Large intestine (tissue), 3 donors: ENCODE measurements at regions not wholly inside any gene's neighbourhood (a gene's known extent, or its start where the extent isn't known, plus 50 kb on each side); places are given as distances from the start of the nearest gene placed in this dataset.

Experiments
- DNase-seq, 2 donors: peaks; one replicate each; pipeline versions ENCODE4 v3.0.0 to v3.0.0-alpha.2; 2013
- H3K27ac ChIP-seq: one replicate; pipeline ENCODE4 v1.5.1; 2013; ENCODE audit warnings: low read length
- H3K27me3 ChIP-seq: 2 replicates; pipeline ENCODE4 v1.6.1; 2013; ENCODE audit warnings: low read length; ENCODE audit not compliant: control insufficient read depth, insufficient read depth
- H3K36me3 ChIP-seq: 2 replicates; pipeline ENCODE4 v1.6.1; 2013; ENCODE audit warnings: low read length; ENCODE audit not compliant: control insufficient read depth, insufficient read depth
- H3K4me1 ChIP-seq: one replicate; pipeline ENCODE4 v1.6.1; 2013; ENCODE audit warnings: low read length; ENCODE audit not compliant: control insufficient read depth, insufficient read depth
- H3K4me3 ChIP-seq: one replicate; pipeline ENCODE4 v1.5.1; 2013; ENCODE audit warnings: low read length
- H3K9me3 ChIP-seq: one replicate; pipeline ENCODE4 v1.6.1; 2013; ENCODE audit warnings: mild to moderate bottlenecking, low read depth, low read length, moderate library complexity; ENCODE audit not compliant: control insufficient read depth
- WGBS: methylation state at CpG from one replicate; pipeline ENCODE4 v1.1.5; 2013; ENCODE audit warnings: low lambda C conversion rate; ENCODE audit not compliant: insufficient coverage; 5-methylcytosine and 5-hydroxymethylcytosine counted together

DNA sequence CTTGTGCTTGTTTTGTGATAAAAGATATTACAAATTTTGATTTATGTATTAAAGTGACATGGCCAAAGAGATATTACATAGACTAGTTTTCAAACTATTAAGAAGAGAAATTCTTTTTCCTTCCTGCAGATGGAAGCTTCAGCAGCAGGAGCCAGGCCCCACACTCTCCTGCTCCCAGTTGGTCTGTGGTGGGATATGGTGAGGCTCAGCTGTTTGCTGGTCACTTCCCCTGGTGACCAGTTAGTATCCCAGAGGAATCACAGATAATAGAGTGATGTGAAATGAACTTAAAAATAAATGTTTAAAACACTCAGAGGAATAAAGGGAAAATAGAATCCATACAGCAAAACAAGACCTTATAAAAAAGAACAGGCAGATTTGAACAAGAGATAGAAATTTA lies 154.7 kb downstream of the KTN1 start:
- Histone ChIP-seq H3K4me3 (no peak overlapping the region), H3K4me1 (peaks cover 5% of the 10 kb centered on the region), H3K27ac (no peak overlapping the region), H3K9me3 (no peaks in the 10 kb centered on the region), H3K36me3 (no peaks in the 10 kb centered on the region), H3K27me3 (no peaks in the 10 kb centered on the region)
- no peak for DNase-seq

DNA sequence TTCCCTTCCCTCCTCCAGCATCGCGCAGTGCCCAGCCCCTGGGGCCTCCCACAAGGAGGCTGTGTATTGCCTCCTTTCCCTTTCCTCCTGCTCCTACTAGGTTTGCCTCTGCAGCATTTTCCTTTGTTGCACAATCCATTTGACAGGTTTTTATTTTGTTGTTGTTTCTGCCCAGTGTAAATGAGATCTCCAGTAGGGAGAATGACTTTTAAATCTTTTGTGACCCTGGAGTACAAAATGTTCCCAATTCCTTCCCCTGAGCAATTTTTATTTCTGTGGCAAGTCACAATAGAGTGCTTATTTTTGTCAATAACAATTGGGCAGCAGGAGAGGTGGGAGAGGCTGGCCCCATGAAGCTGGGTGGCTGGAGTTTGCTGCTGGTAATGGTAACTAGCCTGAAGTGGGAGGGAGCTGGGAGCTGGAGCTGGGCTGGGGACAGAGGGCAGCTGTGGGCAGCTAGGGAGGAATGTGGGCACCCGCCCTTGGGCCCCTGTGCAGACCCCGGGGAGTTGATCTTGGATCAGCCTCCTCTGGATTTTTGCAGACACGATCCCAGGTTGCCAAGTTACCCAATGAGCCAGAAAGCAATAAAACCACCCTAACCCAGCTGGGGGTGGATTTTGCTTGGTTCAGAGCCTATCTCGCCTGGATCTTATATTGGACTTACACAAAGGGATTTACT lies 160.1 kb downstream of the KTN1 start:
- no peaks in the 10 kb centered on the region for H3K4me1 ChIP-seq
- H3K4me3 ChIP-seq: no peak overlapping the region
- 40% methylated on average over 1 of the region's 6 CpGs for WGBS
- H3K9me3 ChIP-seq: no peaks in the 10 kb centered on the region
- no peaks in the 10 kb centered on the region for H3K36me3 ChIP-seq
- no peaks in the 10 kb centered on the region for H3K27me3 ChIP-seq
- H3K27ac ChIP-seq: no peak overlapping the region
- DNase-seq: no peak

DNA sequence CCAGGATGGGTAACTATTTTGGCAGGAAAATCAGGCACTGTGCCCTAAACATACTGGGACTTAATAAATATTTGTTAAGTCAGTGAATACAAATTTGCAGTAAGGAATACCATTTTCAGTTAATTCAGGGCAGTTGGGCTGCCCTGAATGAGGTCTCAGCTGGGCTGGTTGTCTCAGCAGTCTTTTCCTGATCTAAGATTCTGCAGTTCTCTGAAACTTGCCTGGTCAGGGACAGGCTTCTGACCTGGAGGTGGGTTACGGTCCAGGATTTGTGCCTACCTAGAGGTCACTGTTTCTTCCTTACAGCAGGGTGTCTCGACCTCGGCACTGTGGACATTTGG lies 160.6 kb downstream of the KTN1 start:
- Histone ChIP-seq H3K4me1 (no peaks in the 10 kb centered on the region), H3K4me3 (no peak overlapping the region), H3K27ac (no peak overlapping the region), H3K36me3 (no peaks in the 10 kb centered on the region), H3K27me3 (no peaks in the 10 kb centered on the region), H3K9me3 (no peaks in the 10 kb centered on the region)
- no CpG with 5 or more reads among the region's 3 CpGs for WGBS
- DNase-seq: no peak

DNA sequence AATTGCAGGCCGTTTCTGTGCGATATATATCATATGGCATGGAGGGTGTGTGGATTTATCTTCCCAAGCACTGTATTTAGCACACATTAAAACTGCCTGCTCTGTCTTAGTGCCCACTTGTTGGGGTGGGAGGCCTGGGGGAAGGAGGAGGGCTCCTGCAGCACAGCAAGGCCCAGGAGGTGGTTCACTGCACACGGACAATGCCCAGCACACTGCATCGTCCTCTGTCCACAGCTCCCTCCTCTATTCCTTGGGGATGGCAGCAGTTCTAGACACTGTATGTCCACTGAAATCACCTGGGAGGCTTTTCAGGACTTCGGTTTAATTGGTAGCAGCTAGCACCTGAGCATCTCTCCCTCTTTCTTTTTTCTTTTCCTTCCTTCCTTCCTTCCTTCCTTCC lies 161.2 kb downstream of the KTN1 start:
- no peaks in the 10 kb centered on the region for H3K36me3 ChIP-seq
- no CpG with 5 or more reads among the region's 5 CpGs for WGBS
- no peak overlapping the region for H3K4me3 ChIP-seq
- peaks cover 5% of the 10 kb centered on the region for H3K4me1 ChIP-seq
- H3K9me3 ChIP-seq: no peaks in the 10 kb centered on the region
- no peak overlapping the region for H3K27ac ChIP-seq
- H3K27me3 ChIP-seq: no peaks in the 10 kb centered on the region
- DNase-seq: no peak

DNA sequence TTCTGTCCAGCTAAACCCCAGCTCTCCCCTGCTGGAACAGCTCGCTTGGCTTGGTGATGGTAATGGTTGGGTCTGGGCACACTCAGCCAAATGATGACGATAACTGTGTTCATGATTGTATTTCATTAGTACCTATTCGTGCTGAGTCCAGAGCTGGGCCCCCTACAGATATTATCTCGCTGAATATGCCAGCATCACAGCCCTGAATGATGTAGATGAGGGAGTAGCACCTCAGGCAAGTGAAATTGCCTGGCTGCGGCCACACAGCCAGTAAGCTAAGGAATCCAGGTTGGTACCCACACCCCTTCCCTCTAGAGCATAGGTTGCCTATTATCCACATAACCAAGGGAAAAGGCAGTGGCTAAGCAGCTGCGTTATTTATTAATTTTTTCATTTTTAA lies 163.5 kb downstream of the KTN1 start:
- no peaks in the 10 kb centered on the region for H3K9me3 ChIP-seq
- no peaks in the 10 kb centered on the region for H3K36me3 ChIP-seq
- H3K27ac ChIP-seq: no peak overlapping the region
- no peak overlapping the region for H3K4me3 ChIP-seq
- peaks cover 23% of the 10 kb centered on the region for H3K4me1 ChIP-seq
- WGBS: no CpG with 5 or more reads among the region's 6 CpGs
- DNase-seq: no peak
- no peaks in the 10 kb centered on the region for H3K27me3 ChIP-seq

DNA sequence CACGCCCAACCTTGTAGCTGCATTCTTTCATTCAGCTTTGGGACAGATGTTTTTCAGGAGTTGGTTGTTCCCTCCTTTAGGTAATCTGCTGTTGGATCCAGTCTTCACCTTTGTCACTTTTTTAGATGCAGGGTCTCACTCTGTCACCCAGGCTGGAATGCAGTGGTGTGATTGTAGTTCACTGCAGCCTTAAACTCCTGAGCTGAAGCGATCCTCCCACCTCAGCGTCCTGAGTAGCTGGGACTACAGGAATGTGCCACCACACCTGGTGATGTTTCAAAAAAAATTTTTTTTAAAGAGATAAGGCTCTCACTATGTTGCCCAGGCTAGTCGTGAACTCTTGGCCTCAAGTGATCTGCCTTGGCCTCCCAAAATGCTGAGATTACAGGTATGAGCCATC lies 164.3 kb downstream of the KTN1 start:
- Histone ChIP-seq H3K27ac (no peak overlapping the region), H3K27me3 (no peaks in the 10 kb centered on the region), H3K4me3 (no peak overlapping the region), H3K9me3 (no peaks in the 10 kb centered on the region), H3K36me3 (no peaks in the 10 kb centered on the region), H3K4me1 (peaks cover 23% of the 10 kb centered on the region)
- no CpG with 5 or more reads among the region's 4 CpGs for WGBS
- DNase-seq: no peak

DNA sequence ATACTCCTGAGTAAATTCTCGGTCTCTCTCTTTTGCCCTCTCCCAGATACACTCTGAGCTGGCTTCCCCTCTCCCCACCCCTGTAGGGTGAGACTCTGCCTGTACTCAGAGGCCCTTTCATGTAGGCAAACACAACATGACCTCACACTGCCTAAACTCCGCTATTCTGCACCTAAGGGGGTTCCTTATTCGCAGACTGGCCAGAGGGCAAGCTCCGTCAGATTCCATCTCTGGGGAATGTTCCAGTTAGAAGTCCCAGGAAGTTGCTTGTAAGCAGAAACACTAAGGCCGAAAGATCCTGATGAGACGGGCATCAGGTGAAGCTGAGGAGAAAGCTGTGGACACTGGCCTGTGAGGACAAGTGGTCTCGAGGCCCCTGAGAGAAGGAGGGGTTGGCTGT lies 165.9 kb downstream of the KTN1 start:
- Histone ChIP-seq H3K9me3 (no peaks in the 10 kb centered on the region), H3K36me3 (no peaks in the 10 kb centered on the region), H3K4me3 (no peak overlapping the region), H3K27me3 (no peaks in the 10 kb centered on the region), H3K4me1 (peaks cover 23% of the 10 kb centered on the region), H3K27ac (peak overlapping the region; percentile 92)
- no peak for DNase-seq
- WGBS: no CpG with 5 or more reads among the region's 7 CpGs

DNA sequence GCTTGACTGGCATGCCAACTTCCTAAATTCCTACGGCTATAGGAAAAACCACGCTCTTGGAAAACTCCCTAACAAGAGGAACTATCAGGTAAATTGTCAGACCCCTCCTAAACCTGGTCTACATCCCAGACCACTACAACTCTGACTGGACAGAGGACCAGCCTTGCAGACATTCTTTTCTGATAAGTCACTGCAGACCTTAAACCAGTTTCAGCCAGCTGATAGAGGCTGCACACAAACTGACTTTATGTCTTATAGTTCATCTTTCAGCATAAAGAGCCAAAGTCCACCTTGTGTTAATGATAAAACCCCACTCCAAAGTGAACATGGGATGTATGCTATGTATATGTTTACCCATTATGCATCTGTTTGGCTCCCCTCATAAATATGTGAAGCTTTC lies 166.6 kb downstream of the KTN1 start:
- DNase-seq: peak; percentile 80 to 93

DNA sequence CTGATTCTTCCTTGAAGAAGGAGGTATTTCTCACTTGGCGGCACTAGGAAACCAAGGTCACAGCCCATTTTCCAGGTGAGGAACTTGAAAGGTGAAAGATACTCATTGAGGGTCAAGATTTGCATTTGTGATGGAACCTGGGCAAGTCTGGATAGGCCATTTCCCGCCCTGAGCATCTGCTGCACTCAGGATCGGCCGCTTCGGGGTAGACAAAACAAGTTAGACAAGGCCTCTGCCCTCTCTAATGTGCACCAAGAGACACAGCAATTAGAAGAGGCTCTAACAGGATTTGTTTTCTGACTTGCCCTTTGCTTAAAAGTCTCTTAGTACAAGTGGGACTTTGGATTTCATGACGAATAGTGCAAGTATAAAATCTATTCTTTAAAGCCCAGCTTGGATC lies 167.2 kb downstream of the KTN1 start:
- Histone ChIP-seq H3K4me1 (peaks cover 23% of the 10 kb centered on the region), H3K4me3 (no peak overlapping the region), H3K36me3 (no peaks in the 10 kb centered on the region), H3K27ac (peak overlapping the region; percentile 92), H3K27me3 (no peaks in the 10 kb centered on the region), H3K9me3 (no peaks in the 10 kb centered on the region)
- WGBS: no CpG with 5 or more reads among the region's 6 CpGs
- DNase-seq: no peak

More for the DNA sequence above, 166.6 kb downstream of the KTN1 start:
- no peaks in the 10 kb centered on the region for H3K27me3 ChIP-seq
- no peaks in the 10 kb centered on the region for H3K36me3 ChIP-seq
- no peak overlapping the region for H3K4me3 ChIP-seq
- WGBS: no CpG with 5 or more reads among the region's 2 CpGs
- H3K27ac ChIP-seq: peak overlapping the region; percentile 92
- H3K4me1 ChIP-seq: peaks cover 23% of the 10 kb centered on the region
- H3K9me3 ChIP-seq: no peaks in the 10 kb centered on the region

DNA sequence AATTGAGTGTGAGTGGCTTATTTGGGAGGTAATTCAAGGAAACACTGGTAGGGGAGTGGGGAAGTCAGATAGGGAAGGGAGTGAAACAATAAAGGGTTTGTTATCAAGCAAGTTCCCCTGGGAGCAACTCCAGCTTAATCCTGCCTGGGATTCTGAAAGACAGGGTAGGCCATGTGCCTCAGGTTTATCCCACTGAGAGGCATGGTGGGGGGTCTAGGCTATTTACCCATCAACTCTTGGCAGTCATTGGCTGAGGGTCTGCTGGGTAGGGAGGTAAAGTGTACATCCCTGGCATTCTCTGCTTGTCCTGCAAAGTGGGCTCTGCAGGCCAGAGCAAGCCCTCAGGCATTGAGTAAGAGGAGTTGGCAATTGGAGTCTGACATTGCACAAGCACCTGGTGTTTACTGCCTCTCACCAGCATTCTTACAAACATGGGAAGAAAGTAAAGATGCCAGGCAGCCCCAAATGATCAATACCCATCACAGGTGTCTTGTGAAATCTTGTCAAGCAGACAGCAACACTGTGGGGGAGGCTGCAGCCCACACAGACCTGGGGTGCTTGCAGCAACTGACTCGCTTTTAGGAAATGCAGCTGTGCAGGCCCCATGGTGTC lies 169.3 kb downstream of the KTN1 start:
- Histone ChIP-seq H3K27ac (no peak overlapping the region), H3K4me3 (no peak overlapping the region), H3K9me3 (no peaks in the 10 kb centered on the region), H3K4me1 (peaks cover 28% of the 10 kb centered on the region), H3K27me3 (no peaks in the 10 kb centered on the region), H3K36me3 (no peaks in the 10 kb centered on the region)
- WGBS: no CpG with 5 or more reads among the region's 1 CpG
- DNase-seq: no peak

DNA sequence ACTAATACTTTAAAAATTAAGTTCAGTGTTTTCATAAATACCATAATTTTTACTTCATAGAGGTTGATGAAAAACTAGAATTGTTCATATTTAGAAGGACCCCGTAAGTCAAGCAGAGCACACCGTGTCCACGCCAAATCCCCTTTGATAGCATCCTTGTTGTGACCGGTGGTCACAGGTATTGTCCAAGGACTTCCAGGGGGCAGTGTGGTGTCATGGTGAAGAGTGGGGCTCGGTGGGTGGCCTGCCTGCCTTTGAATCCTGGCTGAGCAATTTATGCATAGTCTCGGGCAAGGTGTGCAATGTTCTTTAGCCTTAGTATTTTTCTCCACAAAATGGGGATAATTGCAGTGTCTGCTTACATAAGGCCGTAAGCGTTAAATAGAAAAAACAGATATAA lies 169.9 kb downstream of the KTN1 start:
- Histone ChIP-seq H3K4me1 (peaks cover 28% of the 10 kb centered on the region), H3K27ac (no peak overlapping the region), H3K9me3 (no peaks in the 10 kb centered on the region), H3K36me3 (no peaks in the 10 kb centered on the region), H3K27me3 (no peaks in the 10 kb centered on the region), H3K4me3 (no peak overlapping the region)
- DNase-seq: no peak
- WGBS: no CpG with 5 or more reads among the region's 8 CpGs
